ENCODE measurements at regions not wholly inside any gene's neighbourhood (a gene's known extent, or its start where the extent isn't known, plus 50 kb on each side); places are given as distances from the start of the nearest gene placed in this dataset.
A peak's percentile ranks its signal among the peaks of the same experiment; 100 is the strongest.

DNA sequence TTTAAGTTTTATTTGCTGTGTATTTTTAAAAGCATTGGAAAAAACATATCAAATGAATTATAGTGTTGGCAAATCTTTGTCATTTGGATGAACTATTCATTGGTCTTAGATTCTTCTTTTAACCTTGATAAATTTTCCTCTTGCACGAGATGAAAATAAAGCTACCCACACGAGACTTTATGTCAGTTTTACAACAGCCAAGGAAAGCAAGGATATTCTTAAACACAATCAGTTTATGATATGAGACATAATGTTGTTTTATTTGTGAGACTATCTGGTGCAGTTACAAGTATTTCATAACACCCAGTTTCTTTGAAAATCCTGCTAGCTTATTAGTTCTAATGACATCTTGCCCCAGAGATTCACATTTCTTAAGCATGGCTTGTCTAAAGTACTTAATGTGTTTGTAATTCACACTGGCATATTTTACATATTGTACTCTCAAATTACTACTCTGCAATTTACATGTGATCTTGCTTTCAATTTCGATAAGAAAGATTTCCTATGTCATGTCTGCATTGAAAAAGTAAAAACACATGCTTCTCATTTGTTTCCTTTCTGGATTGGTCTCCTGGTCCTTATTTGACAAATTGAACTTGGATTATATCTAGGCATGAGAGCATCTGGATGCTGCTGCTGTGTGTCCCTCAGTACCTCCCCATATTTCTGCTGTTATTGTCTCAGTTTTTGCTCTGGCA lies 955.5 kb upstream of the PCDH9 start:
- FAIRE-seq (no peak), DNase-seq (ENCODE audit: low read depth in 1 of 2, low spot score in 2 of 2) (no peak)
- H2AFZ ChIP-seq (ENCODE audit: low read length), result peak overlapping the region; percentile 19; the same call in 1 of the 2 replicates
- H3K4me1 ChIP-seq (replicated peaks in 1 of 4; ENCODE audit: control insufficient read depth in 3 of 4, insufficient read depth in 4 of 4, low read length in 3 of 4), result no peaks in the 10 kb centered on the region
- no peak overlapping the region for H3K23ac ChIP-seq (ENCODE audit: insufficient read length)
- 95% methylated on average over 3 of the region's 3 CpGs; no CpG with 5 or more reads in 1 of the 2 experiments for WGBS, 2 experiments (ENCODE audit: extremely low coverage in 1 of 2, insufficient coverage in 1 of 2, insufficient read length in 1 of 2, insufficient replicate concordance in 2 of 2, low coverage in 1 of 2, low lambda C conversion rate in 2 of 2, missing lambda C conversion rate in 1 of 2)
- H4K8ac ChIP-seq (ENCODE audit: extremely low read depth, insufficient read depth, low read length), result no peak overlapping the region
- no peak overlapping the region for H4K91ac ChIP-seq (replicated peaks; ENCODE audit: insufficient read length, low read length)
- no peak overlapping the region for H2BK5ac ChIP-seq (ENCODE audit: low read depth, low read length)
- CTCF ChIA-PET (ENCODE audit: partially characterized antibody), result no interaction called here
- H3K4me2 ChIP-seq (ENCODE audit: insufficient read depth in 1 of 2, low read depth in 2 of 2, low read length in 2 of 2), result no peak overlapping the region
- no peak overlapping the region for H2AK5ac ChIP-seq (ENCODE audit: low read depth, low read length)
- H3K4ac ChIP-seq (replicated peaks; ENCODE audit: insufficient read length, low read depth, low read length), result no peak overlapping the region
- no peak overlapping the region for H2BK20ac ChIP-seq (ENCODE audit: low read length)
- H3K36me3 ChIP-seq (ENCODE audit: control insufficient read depth in 2 of 4, insufficient read depth in 4 of 4, low read length in 3 of 4), result no peaks in the 10 kb centered on the region
- no peaks in the 10 kb centered on the region for H3K27me3 ChIP-seq (replicated peaks in 1 of 4; ENCODE audit: control insufficient read depth in 3 of 4, extremely low read depth in 1 of 4, insufficient read depth in 3 of 4, low read length in 3 of 4)
- no peak overlapping the region for H3K18ac ChIP-seq (ENCODE audit: extremely low read depth, low read length)
- H3K14ac ChIP-seq (ENCODE audit: insufficient read length), result no peak overlapping the region
- no peak overlapping the region for H3K9ac ChIP-seq (replicated peaks in 1 of 4; ENCODE audit: extremely low read depth in 1 of 4, low read depth in 3 of 4, low read length in 3 of 4)
- H3K4me3 ChIP-seq (ENCODE audit: extremely low read depth in 1 of 4, insufficient read depth in 2 of 4, low read depth in 3 of 4, low read length in 4 of 4), result no peak overlapping the region
- H4K20me1 ChIP-seq (replicated peaks in 1 of 2; ENCODE audit: control insufficient read depth in 1 of 2, insufficient read depth in 2 of 2, low read length in 2 of 2), result no peaks in the 10 kb centered on the region
- H2BK120ac ChIP-seq (replicated peaks; ENCODE audit: low read depth, low read length), result no peak overlapping the region
- no peak overlapping the region for H2BK15ac ChIP-seq (ENCODE audit: low read length)
- no peaks in the 10 kb centered on the region for H3K23me2 ChIP-seq (ENCODE audit: low read depth, low read length)
- H3K79me1 ChIP-seq (ENCODE audit: low read depth, low read length), result no peaks in the 10 kb centered on the region
- H4K5ac ChIP-seq (ENCODE audit: insufficient read length, low read depth, low read length), result no peak overlapping the region
- POLR2A ChIA-PET (ENCODE audit: partially characterized antibody), result no interaction called here
- H3K9me3 ChIP-seq (ENCODE audit: insufficient read depth in 2 of 2, low read depth in 1 of 2, low read length in 1 of 2), result no peaks in the 10 kb centered on the region
- no peak overlapping the region for H2BK12ac ChIP-seq (ENCODE audit: low read depth, low read length)
- no peaks in the 10 kb centered on the region for H3K79me2 ChIP-seq (ENCODE audit: control insufficient read depth in 1 of 2, insufficient read depth in 2 of 2, low read length in 2 of 2)
- no peak overlapping the region for H3K27ac ChIP-seq (ENCODE audit: low read depth, low read length)
- H3K56ac ChIP-seq (replicated peaks; ENCODE audit: insufficient read length, low read depth, low read length), result no peak overlapping the region
- TF ChIP-seq KDM1A (IDR thresholded peaks at IDR 0.05; ENCODE audit: borderline replicate concordance, low read length) (no peak), FOSL1 (IDR thresholded peaks at IDR 0.05; ENCODE audit: insufficient read depth, low read depth, low read length) (no peak), CREB1 (IDR thresholded peaks at IDR 0.05) (no peak), RNF2 (IDR thresholded peaks at IDR 0.05; ENCODE audit: borderline replicate concordance, low read depth, low read length, missing control alignments, poor library complexity, severe bottlenecking) (no peak), SAP30 (IDR thresholded peaks at IDR 0.05; ENCODE audit: insufficient read depth, insufficient replicate concordance, low read length) (no peak), CTBP2 (IDR thresholded peaks at IDR 0.05; ENCODE audit: borderline replicate concordance, insufficient read depth, insufficient read length, low read length) (no peak), YY1 (IDR thresholded peaks at IDR 0.05; ENCODE audit: low read depth, low read length) (no peak), EZH2 (IDR thresholded peaks at IDR 0.05; ENCODE audit: low read depth, low read length, severe bottlenecking) (no peak), HDAC2 (IDR thresholded peaks at IDR 0.05; ENCODE audit: borderline replicate concordance in 1 of 2, low read depth in 2 of 2, low read length in 2 of 2) (no peak), BRCA1 (IDR thresholded peaks at IDR 0.05; ENCODE audit: low read depth, low read length) (no peak), SP2 (IDR thresholded peaks at IDR 0.05; ENCODE audit: low read length) (no peak), GTF2F1 (IDR thresholded peaks at IDR 0.05; ENCODE audit: borderline replicate concordance, low read depth, low read length) (no peak)
- TF ChIP-seq, protein P1, sequence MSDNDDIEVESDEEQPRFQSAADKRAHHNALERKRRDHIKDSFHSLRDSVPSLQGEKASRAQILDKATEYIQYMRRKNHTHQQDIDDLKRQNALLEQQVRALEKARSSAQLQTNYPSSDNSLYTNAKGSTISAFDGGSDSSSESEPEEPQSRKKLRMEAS (IDR thresholded peaks at IDR 0.05), result no peak

All from H1 (cell line).